GM21360 (cell line): ENCODE measurements at regions not wholly inside any gene's neighbourhood (a gene's known extent, or its start where the extent isn't known, plus 50 kb on each side); places are given as distances from the start of the nearest gene placed in this dataset.
A peak's percentile ranks its signal among the peaks of the same experiment; 100 is the strongest.

ENCODE experiments used
- ATAC-seq: cut with Tn5 transposase; IDR thresholded peaks from one replicate; pipeline ENCODE4 v1.9.1; 2021; ENCODE audit warnings: mild to moderate bottlenecking, moderate library complexity; ENCODE audit not compliant: unreplicated experiment

GRCh38 chr13:31956980-31957644 is 74.5 kb upstream of the FRY start:
- no peak for ATAC-seq

- no peak for ATAC-seq
These were observed 73.8 kb upstream of the FRY start for GRCh38 chr13:31957772-31958171.

- no peak for ATAC-seq
These were observed 68.7 kb upstream of the FRY start for GRCh38 chr13:31962731-31963370.

- no peak for ATAC-seq
These were observed 67.9 kb upstream of the FRY start for GRCh38 chr13:31963631-31964030.

GRCh38 chr13:31964168-31964567 is 67.4 kb upstream of the FRY start:
- ATAC-seq, result no peak

GRCh38 chr13:31965361-31966066 is 66.1 kb upstream of the FRY start:
- ATAC-seq, result peak; percentile 88

GRCh38 chr13:31967155-31967554 is 64.4 kb upstream of the FRY start:
- no peak for ATAC-seq

GRCh38 chr13:31968473-31968872 is 63.1 kb upstream of the FRY start:
- no peak for ATAC-seq

GRCh38 chr13:31970231-31970930 is 61.2 kb upstream of the FRY start:
- no peak for ATAC-seq

- no peak for ATAC-seq
These were observed 59.1 kb upstream of the FRY start for GRCh38 chr13:31972453-31972852.

- ATAC-seq, result no peak
These were observed 53.6 kb upstream of the FRY start for GRCh38 chr13:31978021-31978420.

- no peak for ATAC-seq
These were observed 50.7 kb upstream of the FRY start for GRCh38 chr13:31980830-31981229.
